Upper lobe of left lung (tissue), 4 donors: ENCODE measurements at regions not wholly inside any gene's neighbourhood (a gene's known extent, or its start where the extent isn't known, plus 50 kb on each side); places are given as distances from the start of the nearest gene placed in this dataset.

Experiments used
- POLR2A ChIP-seq, 4 donors: fragments of 450-650 bp; IDR thresholded peaks; one replicate each; pipeline ENCODE4 v1.5.1; 2016 to 2017; ENCODE audit warnings: antibody characterized with exemption in 4 of 4, mild to moderate bottlenecking in 2 of 4
- TF ChIP-seq, protein P1 (sequence below), 6 experiments: fragments of 450-650 bp in 4 of 6; fragments of 200-600 bp in 2 of 6; sonication (generic) in 2 of 6; IDR thresholded peaks; one replicate each; pipeline ENCODE4 v1.5.1; 2016 to 2019; ENCODE audit warnings: antibody characterized with exemption in 6 of 6

DNA sequence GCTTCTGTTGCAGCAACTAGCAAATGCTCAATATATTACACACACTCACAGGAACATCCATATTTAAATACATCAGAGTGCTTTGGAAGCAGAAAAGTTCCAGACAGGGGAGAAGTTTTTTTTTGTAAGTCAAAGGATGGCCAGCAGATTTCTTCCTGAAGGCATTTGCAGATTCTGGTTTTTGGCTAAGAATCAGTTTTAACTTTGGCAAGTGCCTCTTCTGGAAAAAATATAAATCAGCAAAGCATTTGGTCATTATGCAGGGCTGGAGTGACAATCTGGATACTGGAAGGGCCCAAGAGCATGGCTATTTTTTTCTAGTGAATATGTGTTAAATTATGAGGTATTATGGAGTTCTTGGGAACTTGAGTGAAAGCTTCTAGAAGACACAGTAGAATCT, 495.3 kb upstream of the ARPP21 start:
- TF ChIP-seq, protein P1, sequence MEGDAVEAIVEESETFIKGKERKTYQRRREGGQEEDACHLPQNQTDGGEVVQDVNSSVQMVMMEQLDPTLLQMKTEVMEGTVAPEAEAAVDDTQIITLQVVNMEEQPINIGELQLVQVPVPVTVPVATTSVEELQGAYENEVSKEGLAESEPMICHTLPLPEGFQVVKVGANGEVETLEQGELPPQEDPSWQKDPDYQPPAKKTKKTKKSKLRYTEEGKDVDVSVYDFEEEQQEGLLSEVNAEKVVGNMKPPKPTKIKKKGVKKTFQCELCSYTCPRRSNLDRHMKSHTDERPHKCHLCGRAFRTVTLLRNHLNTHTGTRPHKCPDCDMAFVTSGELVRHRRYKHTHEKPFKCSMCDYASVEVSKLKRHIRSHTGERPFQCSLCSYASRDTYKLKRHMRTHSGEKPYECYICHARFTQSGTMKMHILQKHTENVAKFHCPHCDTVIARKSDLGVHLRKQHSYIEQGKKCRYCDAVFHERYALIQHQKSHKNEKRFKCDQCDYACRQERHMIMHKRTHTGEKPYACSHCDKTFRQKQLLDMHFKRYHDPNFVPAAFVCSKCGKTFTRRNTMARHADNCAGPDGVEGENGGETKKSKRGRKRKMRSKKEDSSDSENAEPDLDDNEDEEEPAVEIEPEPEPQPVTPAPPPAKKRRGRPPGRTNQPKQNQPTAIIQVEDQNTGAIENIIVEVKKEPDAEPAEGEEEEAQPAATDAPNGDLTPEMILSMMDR (IDR thresholded peaks at IDR 0.05) = no peak
- TF ChIP-seq POLR2A (IDR thresholded peaks at IDR 0.05) = no peak
